NCI-H524 (cell line): ENCODE measurements at regions not wholly inside any gene's neighbourhood (a gene's known extent, or its start where the extent isn't known, plus 50 kb on each side); places are given as distances from the start of the nearest gene placed in this dataset.

Experiments
- DNase-seq, 2 experiments: peaks; one replicate each; lab custom pipeline; 2025; lab: John Stamatoyannopoulos, UW

DNA sequence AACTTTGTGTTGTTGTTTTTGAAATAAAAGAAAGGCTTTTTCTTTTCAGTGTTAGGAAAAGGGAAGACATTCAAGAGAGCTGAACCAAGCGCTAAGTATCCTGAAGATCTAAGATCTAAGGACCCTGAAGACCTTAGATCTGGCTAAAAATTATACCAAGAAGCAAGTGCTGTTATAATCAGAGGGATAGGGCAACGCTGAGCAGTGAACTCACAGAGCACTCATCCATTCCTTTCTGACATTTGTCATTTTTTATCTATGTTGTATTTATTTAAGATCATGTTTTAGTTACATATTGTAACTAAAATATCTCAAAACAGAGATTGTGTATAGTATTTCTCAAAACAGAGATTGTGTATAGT lies 60.5 kb upstream of the FAM216B start:
- DNase-seq = no peak

DNA sequence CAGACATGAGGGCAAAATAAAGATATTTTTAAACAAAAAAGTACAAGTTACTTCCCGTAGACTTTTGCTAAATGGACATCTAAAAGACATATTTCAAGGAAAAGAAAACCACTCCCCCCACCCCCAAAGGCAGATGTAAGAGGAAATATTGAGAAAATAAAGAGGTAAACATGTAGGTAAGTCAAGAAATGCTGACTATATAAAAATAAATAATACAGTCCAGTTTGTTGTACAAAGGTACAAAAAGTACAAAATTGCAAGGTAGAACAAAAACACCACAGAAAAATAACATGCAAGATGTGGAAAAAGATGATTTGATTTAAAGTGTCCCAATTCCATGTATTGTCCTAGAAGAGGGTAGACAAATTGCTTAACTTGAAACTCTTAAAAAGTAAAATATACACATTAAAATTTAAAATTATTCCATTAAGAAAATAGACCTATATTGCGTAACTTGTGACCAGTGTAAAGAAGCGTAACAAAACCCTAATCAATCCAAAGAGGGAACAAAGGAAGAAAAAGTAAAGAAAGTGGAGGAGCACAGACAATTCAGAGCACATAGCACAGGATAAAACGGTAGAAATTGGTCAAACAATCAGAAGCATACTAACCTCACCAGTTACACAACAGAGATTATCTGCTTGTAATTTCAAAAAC lies 58.4 kb upstream of the FAM216B start:
- no peak for DNase-seq

DNA sequence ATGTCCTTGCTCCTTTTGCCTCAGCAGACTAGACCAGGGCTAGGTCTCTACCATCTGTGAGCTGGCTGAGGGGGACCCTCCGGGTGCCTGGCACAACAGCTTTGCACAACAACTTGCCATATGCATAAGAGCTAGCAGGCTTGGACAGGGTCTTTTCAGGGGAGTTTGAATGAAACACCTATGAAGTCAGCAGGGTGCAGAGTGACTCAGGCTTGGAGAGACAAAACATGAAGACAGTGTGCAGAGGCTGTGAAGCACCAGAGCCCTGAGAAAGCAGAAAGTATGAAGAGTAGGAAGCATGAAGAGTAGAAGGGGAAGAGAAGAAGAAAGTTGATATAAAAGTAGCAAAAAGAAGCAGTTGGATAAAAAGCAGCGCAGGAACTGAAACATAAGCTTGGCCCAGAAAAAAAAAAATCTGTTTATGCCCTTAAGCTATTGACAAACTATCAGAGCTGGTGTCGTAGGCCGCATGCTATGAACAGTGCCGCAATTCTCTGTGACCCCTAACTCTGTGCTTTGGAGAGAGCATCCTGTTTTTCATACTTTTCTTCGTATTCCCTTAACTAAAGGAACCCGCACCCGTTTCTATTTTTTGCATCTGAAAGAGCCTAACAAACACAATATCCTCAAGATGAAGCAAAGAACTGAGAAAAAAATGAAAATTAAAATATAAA lies 52.7 kb upstream of the FAM216B start:
- DNase-seq = no peak

DNA sequence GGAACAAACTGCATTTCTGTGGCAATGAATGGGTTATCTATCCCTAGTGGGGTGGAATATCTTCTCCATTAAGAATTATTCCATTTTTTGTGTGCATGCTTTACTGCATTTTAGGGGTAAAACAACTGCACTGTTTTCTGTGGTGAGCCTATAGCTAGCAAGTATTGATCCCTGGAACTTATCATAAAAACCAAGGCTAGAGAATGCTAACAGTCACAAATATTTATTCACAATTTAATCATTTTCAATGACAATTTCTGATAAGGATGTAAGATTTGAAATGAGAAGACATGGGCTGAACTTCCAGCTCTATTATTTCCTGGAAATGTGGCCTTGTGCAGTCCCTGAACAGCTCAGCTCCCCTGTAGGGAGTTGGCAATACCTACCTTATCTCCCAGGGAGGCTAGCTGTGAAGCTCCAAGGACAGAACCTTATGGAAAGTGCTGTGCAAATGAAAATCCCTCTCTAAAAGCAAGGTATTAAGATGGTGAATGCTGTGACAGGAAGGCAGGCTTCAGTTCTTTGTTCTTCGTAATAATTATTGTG lies 51.5 kb upstream of the FAM216B start:
- no peak for DNase-seq
